Activated CD8-positive, alpha-beta memory T cell treated with anti-CD3 and anti-CD28 coated beads for 36 hours (primary cell): ENCODE measurements at regions not wholly inside any gene's neighbourhood (a gene's known extent, or its start where the extent isn't known, plus 50 kb on each side); places are given as distances from the start of the nearest gene placed in this dataset.

Experiments used
- CTCF ChIA-PET: fragments of 350-600 bp; sonication (Branson Sonifier 250); formaldehyde crosslinking; loops from one replicate; lab custom pipeline; 2021; ENCODE audit warnings: antibody characterized with exemption; lab: Charles Lee
- POLR2A ChIA-PET: fragments of 350-600 bp; sonication (Branson Sonifier 250); formaldehyde crosslinking; loops from one replicate; lab custom pipeline; 2021; ENCODE audit warnings: antibody characterized with exemption; lab: Charles Lee

GRCh38 chr15:47334805-47335535, 382.3 kb upstream of the SEMA6D start:
- CTCF ChIA-PET, result no interaction called here
- POLR2A ChIA-PET, result no interaction called here

- ChIA-PET CTCF (no interaction called here), POLR2A (no interaction called here)
These were observed 380.2 kb upstream of the SEMA6D start for GRCh38 chr15:47337106-47337505.

DNA sequence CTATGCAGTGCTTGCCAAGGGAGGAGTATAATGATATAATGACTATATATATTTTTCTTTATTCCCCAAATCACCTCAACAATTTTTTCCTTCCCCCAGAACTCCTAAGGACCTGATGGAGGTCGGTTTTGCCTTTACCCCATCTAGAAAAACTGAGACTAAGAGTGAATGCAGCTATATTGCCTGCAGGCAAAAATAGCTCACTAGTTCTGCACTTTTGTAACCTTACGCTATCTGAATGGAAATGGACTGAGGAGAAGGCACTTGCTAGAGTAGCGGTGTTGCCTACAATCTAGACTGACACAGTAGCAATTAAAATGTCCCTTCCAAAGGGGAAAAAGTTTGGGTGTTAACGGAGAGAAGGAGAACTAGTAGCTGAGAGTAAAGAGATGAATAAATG, 379.5 kb upstream of the SEMA6D start:
- POLR2A ChIA-PET, result no interaction called here

DNA sequence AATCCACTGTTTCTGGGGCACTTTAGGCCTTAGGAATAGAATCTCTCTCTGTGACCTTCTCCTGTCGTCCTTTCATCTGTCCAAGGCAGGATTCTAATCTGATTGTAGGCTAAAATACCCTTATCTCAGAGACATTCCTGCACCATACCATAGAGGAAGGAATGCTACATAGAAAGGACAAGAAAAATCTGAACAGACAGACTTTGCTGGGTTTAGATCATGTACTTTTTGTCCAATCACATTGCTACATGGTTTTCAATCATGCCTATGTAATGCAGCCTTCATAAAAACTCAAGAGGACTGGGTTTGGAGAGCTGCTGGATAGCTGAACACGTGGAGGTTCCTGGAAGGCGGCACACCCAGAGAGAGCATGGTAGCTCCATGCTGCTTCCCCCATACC, 378.5 kb upstream of the SEMA6D start:
- POLR2A ChIA-PET, result no interaction called here
- CTCF ChIA-PET, result no interaction called here

More for the DNA sequence above, 379.5 kb upstream of the SEMA6D start:
- CTCF ChIA-PET, result no interaction called here

GRCh38 chr15:47339800-47340570, 377.3 kb upstream of the SEMA6D start:
- CTCF ChIA-PET, result no interaction called here
- POLR2A ChIA-PET, result no interaction called here

DNA sequence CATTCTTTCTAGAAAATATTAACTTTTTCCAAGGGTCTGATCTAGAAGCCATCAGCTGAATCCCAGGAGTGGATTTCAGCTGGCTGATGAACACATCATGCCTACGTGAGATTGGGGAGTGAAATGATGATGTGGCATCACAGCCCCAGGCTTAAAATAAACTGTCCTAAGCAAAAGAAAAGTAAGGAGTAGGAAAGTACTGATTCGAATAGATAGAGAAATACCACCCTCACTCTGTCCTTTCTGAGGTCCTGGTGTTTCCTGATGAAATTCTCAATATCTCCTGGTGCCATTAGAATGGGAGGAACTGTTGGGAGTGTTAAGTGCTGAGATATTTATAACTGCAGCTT, 376.8 kb upstream of the SEMA6D start:
- POLR2A ChIA-PET, result no interaction called here
- CTCF ChIA-PET, result no interaction called here

- CTCF ChIA-PET, result no interaction called here
- POLR2A ChIA-PET, result no interaction called here
These were observed 368.1 kb upstream of the SEMA6D start for GRCh38 chr15:47349179-47349578.

DNA sequence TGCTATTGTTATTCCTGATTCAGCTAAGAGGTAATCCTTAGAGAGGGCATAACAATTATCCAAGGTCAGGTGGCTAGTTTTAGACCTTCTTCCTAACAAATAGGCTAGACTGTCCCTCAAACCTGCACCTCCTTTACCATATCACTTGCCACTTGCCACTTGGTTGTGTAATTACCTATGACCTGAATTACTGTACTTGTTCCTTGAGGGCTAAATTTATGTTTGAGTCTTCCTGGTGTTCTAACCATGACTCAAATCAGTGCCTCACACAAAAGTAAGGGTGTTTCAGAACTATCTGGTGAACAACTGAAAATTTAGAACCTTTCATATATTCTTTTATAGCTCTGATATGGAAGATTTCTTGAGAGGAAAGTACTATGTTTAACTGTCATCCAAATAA, 365.8 kb upstream of the SEMA6D start:
- ChIA-PET POLR2A (no interaction called here), CTCF (no interaction called here)

GRCh38 chr15:47352217-47352616, 365.1 kb upstream of the SEMA6D start:
- CTCF ChIA-PET, result no interaction called here
- POLR2A ChIA-PET, result no interaction called here

DNA sequence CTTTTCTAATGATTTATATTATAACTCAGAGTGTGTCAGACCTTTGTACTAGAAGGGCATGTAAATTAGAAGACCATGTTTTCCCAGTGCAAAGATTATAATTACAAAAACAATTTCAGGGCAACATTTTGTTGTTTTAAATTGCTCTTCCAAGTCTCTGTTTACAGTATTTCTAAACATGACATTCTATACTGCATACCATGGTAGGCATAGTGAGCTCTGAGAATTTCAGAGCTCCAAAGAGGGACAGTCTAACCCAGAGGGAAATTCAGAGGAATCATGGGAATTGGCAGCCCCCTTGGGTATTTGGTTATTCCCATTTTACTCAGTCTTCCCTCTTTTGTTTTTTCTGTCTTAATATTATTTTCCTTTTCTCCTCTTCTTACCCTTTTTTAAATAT, 361.5 kb upstream of the SEMA6D start:
- POLR2A ChIA-PET, result no interaction called here
- CTCF ChIA-PET, result no interaction called here

DNA sequence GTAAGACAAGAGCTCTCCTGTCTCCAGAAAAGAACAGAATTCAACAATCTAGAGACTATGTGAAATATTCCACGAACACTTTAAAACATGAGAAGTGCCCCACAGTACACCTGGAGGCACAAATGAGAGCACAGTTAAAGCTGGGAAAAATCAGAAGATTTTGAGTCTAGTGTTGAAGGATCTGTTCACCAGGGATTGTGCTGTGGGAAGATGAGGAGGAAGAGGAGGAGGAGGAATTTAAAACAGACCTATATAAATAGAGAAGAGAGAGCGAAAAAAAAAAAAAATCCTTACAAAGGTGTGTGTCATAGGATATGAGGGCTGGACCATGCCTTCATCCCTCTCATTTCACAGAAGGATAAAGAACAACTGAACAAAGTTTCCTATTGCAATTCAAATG, 361.0 kb upstream of the SEMA6D start:
- ChIA-PET POLR2A (no interaction called here), CTCF (no interaction called here)

GRCh38 chr15:47358876-47359275, 358.4 kb upstream of the SEMA6D start:
- ChIA-PET POLR2A (no interaction called here), CTCF (no interaction called here)

GRCh38 chr15:47360305-47360704, 357.0 kb upstream of the SEMA6D start:
- ChIA-PET POLR2A (no interaction called here), CTCF (no interaction called here)

DNA sequence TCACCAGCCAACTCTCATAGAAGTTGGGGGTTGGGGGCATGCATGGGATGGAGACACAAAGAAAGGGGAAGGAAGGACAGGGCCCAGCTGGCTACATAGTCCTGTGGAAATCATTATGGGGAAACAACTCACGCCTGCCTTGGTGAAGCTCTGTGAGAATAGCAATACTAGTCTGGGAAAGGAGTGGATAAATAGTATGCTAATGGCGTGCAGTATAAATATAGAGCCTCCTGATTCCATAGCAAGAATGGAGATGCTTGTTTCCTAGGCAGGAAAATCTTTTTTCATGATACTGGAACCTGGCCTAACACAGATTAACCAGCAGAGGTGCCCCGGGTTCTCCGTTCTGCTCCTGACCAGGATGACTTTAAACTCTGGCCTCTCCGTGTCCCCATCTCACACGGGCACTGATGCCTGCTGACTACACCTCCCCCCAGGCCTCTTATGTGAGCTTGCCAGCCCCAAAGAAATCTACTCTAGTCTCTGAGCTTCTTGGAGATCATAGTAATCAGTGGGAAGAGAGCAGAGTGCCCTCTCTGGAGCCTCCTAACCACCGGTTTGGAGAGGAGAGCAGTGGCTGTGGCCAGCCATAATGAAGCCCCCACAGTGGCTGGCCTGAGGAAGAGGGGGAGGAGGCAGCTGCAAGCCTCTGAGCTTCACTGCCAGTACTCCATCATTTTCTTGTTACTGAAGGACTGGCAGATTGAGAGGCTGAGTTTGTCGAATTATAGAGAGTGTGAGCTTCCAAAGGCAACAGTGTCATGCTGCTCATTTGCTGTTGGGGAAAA, 355.0 kb upstream of the SEMA6D start:
- ChIA-PET CTCF (no interaction called here), POLR2A (no interaction called here)

- POLR2A ChIA-PET, result no interaction called here
- CTCF ChIA-PET, result no interaction called here
These were observed 353.7 kb upstream of the SEMA6D start for GRCh38 chr15:47363653-47364052.

DNA sequence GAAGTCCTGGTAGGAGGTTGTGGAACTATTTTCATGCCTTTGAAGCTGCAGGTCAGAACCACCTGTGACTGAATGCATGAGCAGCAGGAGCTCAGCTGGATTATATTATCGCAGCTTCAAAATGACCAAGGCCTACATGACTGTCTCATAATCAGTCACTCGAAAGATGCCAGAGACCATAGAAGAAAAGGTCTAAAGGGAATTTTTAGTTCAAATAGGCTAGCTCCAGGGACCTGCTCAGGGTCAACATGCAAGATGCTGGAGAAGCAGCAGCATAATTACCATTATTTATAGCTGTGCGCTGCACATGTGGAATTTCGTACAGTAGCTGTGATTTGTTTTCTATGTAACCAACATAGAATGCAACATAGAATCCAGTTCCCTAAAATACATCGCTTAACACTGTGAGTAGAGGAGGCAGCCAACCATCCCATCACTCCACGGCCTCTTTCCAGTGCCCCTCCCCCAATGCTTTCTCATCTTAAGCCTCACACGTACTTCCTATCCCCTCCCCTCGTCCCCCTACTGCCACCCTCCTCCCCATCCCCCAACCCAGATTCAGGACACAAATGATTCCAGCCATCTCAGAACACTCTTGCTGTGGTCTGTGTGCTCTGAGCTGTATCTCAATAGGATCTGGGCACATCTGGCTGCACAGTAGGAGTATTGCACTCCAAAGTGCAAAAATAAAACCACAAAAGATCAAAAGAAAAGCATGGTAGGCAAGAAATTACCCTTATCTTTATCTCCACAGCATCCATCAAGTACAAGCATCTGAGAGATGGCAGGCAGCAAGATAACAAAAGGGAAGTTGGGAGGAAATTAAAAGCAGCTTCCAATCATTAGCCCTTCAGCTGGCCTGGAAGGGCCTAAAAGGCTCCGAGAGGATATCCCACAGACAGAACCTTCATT, 352.8 kb upstream of the SEMA6D start:
- CTCF ChIA-PET, result no interaction called here
- POLR2A ChIA-PET, result no interaction called here

GRCh38 chr15:47366884-47367283, 350.4 kb upstream of the SEMA6D start:
- ChIA-PET POLR2A (no interaction called here), CTCF (no interaction called here)

DNA sequence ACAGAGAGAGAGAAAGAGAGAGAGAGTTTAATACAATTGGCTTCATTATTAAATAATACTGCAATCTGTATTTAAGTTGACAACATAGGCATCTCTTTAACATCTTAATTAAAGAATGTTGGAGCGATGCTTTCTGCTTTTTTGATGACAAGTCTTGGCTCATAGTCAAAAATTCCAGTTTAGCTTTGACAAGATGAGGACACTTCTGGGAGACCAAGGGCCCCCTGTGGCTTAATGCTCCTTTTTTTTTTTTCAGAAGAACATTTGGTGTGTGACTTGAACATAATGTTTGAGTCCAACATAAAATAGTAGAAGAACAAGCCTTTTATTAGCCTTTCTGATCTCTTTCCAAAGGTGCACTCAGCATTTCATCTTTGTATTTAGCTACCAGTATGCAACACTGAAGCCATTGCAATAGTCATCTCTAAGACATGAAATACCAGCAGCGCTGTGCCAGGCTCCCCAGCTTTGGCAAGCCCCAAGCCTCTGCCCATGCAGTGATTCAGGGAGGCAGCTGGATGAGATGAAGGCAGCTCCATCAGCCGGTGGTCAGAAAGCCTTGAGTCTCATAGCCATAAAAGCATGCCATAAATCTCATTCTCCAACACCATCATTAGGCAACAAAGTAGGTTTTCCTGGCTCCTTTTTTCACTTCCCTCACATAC, 349.4 kb upstream of the SEMA6D start:
- CTCF ChIA-PET, result no interaction called here
- POLR2A ChIA-PET, result no interaction called here

- POLR2A ChIA-PET, result no interaction called here
- CTCF ChIA-PET, result no interaction called here
These were observed 345.4 kb upstream of the SEMA6D start for GRCh38 chr15:47371939-47372338.
